OCI-LY7 (cell line): ENCODE measurements at regions not wholly inside any gene's neighbourhood (a gene's known extent, or its start where the extent isn't known, plus 50 kb on each side); places are given as distances from the start of the nearest gene placed in this dataset.

ENCODE experiments used
- BruUV-seq: library from RNA; stranded (reverse); fragments of 400-500 nt; replicated peaks from 2 replicates; lab custom pipeline; 2021; lab: Mats Ljungman, UMichigan
- CTCF ChIA-PET: fragments of 300-600 bp; sonication (Branson Sonifier 250); formaldehyde crosslinking; loops from one replicate; lab custom pipeline; 2022; ENCODE audit warnings: antibody characterized with exemption; ENCODE audit not compliant: unreplicated experiment; lab: Charles Lee
- POLR2A ChIA-PET: fragments of 300-600 bp; sonication (Branson Sonifier 250); formaldehyde crosslinking; loops from one replicate; lab custom pipeline; 2022; ENCODE audit warnings: antibody characterized with exemption; lab: Charles Lee
- DNase-seq: peaks from one replicate; pipeline ENCODE4 v3.0.0-alpha.2; 2015; ENCODE audit warnings: low spot score
- H2AFZ ChIP-seq: fragments of 200-600 bp; sonication (generic), shearing (Covaris generic); 2 replicates; pipeline ENCODE4 v1.6.1; 2014; ENCODE audit warnings: mild to moderate bottlenecking, antibody characterized with exemption, low read length, moderate library complexity
- H3K27ac ChIP-seq: fragments of 200-600 bp; sonication (generic); 2 replicates; pipeline ENCODE4 v1.5.1; 2014; ENCODE audit warnings: mixed run types, low read depth, mild to moderate bottlenecking, moderate library complexity, low read length, inconsistent platforms; ENCODE audit not compliant: poor library complexity, severe bottlenecking
- H3K36me3 ChIP-seq: fragments of 200-600 bp; sonication (generic); 2 replicates; pipeline ENCODE4 v1.6.1; 2014; ENCODE audit warnings: mild to moderate bottlenecking, antibody characterized with exemption, low read length, moderate library complexity, mixed read lengths; ENCODE audit not compliant: insufficient read depth
- H3K4me1 ChIP-seq: fragments of 200-600 bp; sonication (generic); 2 replicates; pipeline ENCODE4 v1.5.1; 2014; ENCODE audit warnings: mild to moderate bottlenecking, low read length; ENCODE audit not compliant: insufficient read depth, poor library complexity, severe bottlenecking
- H3K4me2 ChIP-seq: fragments of 200-600 bp; sonication (generic); 2 replicates; pipeline ENCODE4 v1.6.1; 2014; ENCODE audit warnings: mild to moderate bottlenecking, low read length
- H3K4me3 ChIP-seq: fragments of 200-600 bp; sonication (generic); 2 replicates; pipeline ENCODE4 v1.5.1; 2014; ENCODE audit warnings: mild to moderate bottlenecking, low read depth, low read length; ENCODE audit not compliant: poor library complexity, severe bottlenecking
- H3K79me2 ChIP-seq: fragments of 200-600 bp; sonication (generic); 2 replicates; pipeline ENCODE4 v1.6.1; 2016; ENCODE audit warnings: low read depth, mild to moderate bottlenecking, low read length, moderate library complexity, mixed read lengths; ENCODE audit not compliant: insufficient read depth
- H3K9me2 ChIP-seq: fragments of 200-600 bp; sonication (generic); 2 replicates; pipeline ENCODE4 v1.6.1; 2016; ENCODE audit warnings: mild to moderate bottlenecking, low read length, mixed read lengths; ENCODE audit not compliant: insufficient read depth
- H3K9me3 ChIP-seq: fragments of 200-600 bp; sonication (generic); 2 replicates; pipeline ENCODE4 v1.6.1; 2014; ENCODE audit warnings: mild to moderate bottlenecking, mixed run types, low read length, mixed read lengths
- H4K20me1 ChIP-seq: fragments of 200-600 bp; sonication (generic); 2 replicates; pipeline ENCODE4 v1.6.1; 2014; ENCODE audit warnings: mild to moderate bottlenecking, antibody characterized with exemption, low read length, moderate library complexity, mixed read lengths; ENCODE audit not compliant: insufficient read depth
- EZH2phosphoT487 ChIP-seq: fragments of 200-600 bp; sonication (generic); IDR thresholded peaks from 2 replicates; pipeline ENCODE4 v1.6.1; 2018; ENCODE audit warnings: low read depth, borderline replicate concordance, mild to moderate bottlenecking, mixed run types, antibody characterized with exemption, low read length, moderate library complexity, mixed read lengths
- intact Hi-C: fragments of 100-400 bp; cut with micrococcal nuclease; formaldehyde crosslinking; loops from one replicate; pipeline ENCODE4 v1.10.0; 2022; ENCODE audit not compliant: unreplicated experiment
- TF ChIP-seq, protein P1 (sequence below): fragments of 200-600 bp; sonication (generic); conservative IDR thresholded peaks from 2 replicates; pipeline ENCODE4 v1.5.1; 2014; ENCODE audit warnings: mild to moderate bottlenecking, antibody characterized with exemption, low read length, moderate library complexity, mixed read lengths

DNA sequence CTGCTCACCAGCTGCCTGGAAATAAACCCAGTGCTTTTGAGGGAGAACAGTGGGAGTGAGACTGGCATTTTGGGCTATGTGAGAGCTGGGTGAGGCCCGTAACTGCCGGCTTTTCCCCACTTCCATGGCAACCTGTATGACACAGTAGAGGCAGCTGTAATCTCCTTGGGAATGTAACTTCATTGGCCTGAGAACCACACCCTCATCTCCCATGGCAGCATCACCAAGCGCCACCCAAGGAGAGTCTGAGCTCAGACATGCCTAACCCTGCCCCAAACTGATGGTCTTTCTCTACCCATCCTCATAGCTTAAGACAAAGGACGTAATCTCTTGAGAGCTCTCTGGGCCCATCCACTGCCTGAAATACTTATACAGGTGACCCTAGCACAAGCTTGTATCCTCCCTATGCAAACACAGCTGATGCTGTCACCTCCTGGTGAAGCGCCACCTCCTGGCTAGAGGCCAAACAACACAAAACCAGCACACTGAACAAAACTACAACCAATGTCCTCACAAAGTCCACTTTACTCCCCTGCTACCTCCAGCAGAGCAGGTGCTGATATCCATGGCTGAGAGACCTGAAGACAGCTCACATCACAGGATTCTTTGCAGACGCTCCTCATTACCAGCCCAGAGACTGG is 763.4 kb upstream of the NRXN1 start:
- POLR2A ChIA-PET = interaction anchor here (1.2 kb wide), 1 partner anchor 10 kb away, joined by 3 read pairs; no protein-coding TSS in a partner anchor
- no TSS peak for BruUV-seq
- intact Hi-C loops = no loop called here
- Histone ChIP-seq H3K4me3 (no peak overlapping the region), H3K79me2 (no peaks in the 10 kb centered on the region), H3K9me2 (no peaks in the 10 kb centered on the region), H2AFZ (no peak overlapping the region), H3K4me1 (no peaks in the 10 kb centered on the region), H3K36me3 (no peaks in the 10 kb centered on the region), H3K4me2 (no peak overlapping the region), H4K20me1 (no peaks in the 10 kb centered on the region), H3K9me3 (no peaks in the 10 kb centered on the region), H3K27ac (no peak overlapping the region)
- peak; percentile 10 for DNase-seq
- CTCF ChIA-PET = no interaction called here
- TF ChIP-seq, protein P1, sequence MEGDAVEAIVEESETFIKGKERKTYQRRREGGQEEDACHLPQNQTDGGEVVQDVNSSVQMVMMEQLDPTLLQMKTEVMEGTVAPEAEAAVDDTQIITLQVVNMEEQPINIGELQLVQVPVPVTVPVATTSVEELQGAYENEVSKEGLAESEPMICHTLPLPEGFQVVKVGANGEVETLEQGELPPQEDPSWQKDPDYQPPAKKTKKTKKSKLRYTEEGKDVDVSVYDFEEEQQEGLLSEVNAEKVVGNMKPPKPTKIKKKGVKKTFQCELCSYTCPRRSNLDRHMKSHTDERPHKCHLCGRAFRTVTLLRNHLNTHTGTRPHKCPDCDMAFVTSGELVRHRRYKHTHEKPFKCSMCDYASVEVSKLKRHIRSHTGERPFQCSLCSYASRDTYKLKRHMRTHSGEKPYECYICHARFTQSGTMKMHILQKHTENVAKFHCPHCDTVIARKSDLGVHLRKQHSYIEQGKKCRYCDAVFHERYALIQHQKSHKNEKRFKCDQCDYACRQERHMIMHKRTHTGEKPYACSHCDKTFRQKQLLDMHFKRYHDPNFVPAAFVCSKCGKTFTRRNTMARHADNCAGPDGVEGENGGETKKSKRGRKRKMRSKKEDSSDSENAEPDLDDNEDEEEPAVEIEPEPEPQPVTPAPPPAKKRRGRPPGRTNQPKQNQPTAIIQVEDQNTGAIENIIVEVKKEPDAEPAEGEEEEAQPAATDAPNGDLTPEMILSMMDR = peak; percentile 77
- no peak for TF ChIP-seq EZH2phosphoT487

DNA sequence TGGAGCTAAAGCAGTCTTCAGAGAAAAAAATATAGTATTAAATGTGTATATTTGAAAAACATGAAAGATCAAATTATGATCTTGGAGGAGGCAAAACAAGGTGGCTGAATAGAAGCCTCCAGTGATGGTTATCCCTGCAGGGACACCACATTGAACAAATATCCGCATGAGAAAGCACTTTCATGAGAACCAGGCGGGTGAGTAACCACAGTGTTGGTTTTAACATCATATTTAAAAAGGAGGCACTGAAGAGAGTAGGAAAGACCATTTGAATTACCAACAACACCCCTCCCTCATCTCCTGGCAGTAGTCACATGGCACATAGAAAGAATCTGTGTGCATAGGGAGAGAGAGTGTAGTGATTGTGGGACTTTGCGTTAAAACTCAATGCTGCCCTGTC is 759.6 kb upstream of the NRXN1 start:
- Histone ChIP-seq H3K4me1 (no peaks in the 10 kb centered on the region), H3K4me2 (no peak overlapping the region), H2AFZ (no peak overlapping the region), H3K9me2 (no peaks in the 10 kb centered on the region), H3K4me3 (no peak overlapping the region), H3K9me3 (no peaks in the 10 kb centered on the region), H4K20me1 (no peaks in the 10 kb centered on the region), H3K36me3 (no peaks in the 10 kb centered on the region), H3K27ac (no peak overlapping the region), H3K79me2 (no peaks in the 10 kb centered on the region)
- TF ChIP-seq EZH2phosphoT487 = no peak
- TF ChIP-seq, protein P1 = no peak
- no peak for DNase-seq
- ChIA-PET POLR2A (no interaction called here), CTCF (no interaction called here)
- BruUV-seq = no TSS peak
- intact Hi-C loops = no loop called here

DNA sequence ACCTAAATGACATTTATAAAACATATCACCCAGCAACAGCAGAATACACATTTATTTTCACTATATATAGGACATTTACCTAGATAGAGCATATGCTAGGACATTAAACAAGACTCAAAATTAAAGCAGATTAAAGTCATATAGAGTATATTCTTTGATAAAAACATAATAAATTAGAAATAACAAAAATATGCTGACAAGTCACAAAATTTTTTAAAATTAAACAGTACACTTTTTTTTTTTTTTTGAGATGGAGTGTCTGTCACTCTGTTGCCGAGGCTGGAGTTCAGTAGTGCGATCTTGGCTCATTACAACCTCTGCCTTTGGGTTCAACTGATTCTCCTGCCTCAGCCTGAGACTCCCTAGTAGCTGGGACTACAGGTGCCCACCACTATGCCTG is 758.9 kb upstream of the NRXN1 start:
- H3K4me3 ChIP-seq = no peak overlapping the region
- no peaks in the 10 kb centered on the region for H3K9me3 ChIP-seq
- DNase-seq = no peak
- H3K4me1 ChIP-seq = no peaks in the 10 kb centered on the region
- intact Hi-C loops = no loop called here
- POLR2A ChIA-PET = no interaction called here
- H3K4me2 ChIP-seq = no peak overlapping the region
- no peak overlapping the region for H3K27ac ChIP-seq
- TF ChIP-seq EZH2phosphoT487 = no peak
- TF ChIP-seq, protein P1 = no peak
- no peak overlapping the region for H2AFZ ChIP-seq
- no TSS peak for BruUV-seq
- no peaks in the 10 kb centered on the region for H4K20me1 ChIP-seq
- no peaks in the 10 kb centered on the region for H3K9me2 ChIP-seq
- no peaks in the 10 kb centered on the region for H3K79me2 ChIP-seq
- CTCF ChIA-PET = no interaction called here
- H3K36me3 ChIP-seq = no peaks in the 10 kb centered on the region
